ENCODE measurements at regions not wholly inside any gene's neighbourhood (a gene's known extent, or its start where the extent isn't known, plus 50 kb on each side); places are given as distances from the start of the nearest gene placed in this dataset.

- TF ChIP-seq ETV6 (CRISPR knock-in tag; IDR thresholded peaks at IDR 0.05) (no peak), NFE2L1 (CRISPR knock-in tag; IDR thresholded peaks at IDR 0.05) (no peak), NFATC4 (CRISPR knock-in tag; IDR thresholded peaks at IDR 0.05) (no peak), MXD4 (CRISPR knock-in tag; IDR thresholded peaks at IDR 0.05; ENCODE audit: borderline replicate concordance) (no peak), E2F4 (CRISPR knock-in tag; IDR thresholded peaks at IDR 0.05; ENCODE audit: borderline replicate concordance, low read depth) (no peak), TP53 (CRISPR knock-in tag; IDR thresholded peaks at IDR 0.05) (no peak), SOX15 (CRISPR knock-in tag; IDR thresholded peaks at IDR 0.05) (no peak), ZNF512 (CRISPR knock-in tag; IDR thresholded peaks at IDR 0.05; ENCODE audit: borderline replicate concordance) (no peak)
- TF ChIP-seq, protein P1, sequence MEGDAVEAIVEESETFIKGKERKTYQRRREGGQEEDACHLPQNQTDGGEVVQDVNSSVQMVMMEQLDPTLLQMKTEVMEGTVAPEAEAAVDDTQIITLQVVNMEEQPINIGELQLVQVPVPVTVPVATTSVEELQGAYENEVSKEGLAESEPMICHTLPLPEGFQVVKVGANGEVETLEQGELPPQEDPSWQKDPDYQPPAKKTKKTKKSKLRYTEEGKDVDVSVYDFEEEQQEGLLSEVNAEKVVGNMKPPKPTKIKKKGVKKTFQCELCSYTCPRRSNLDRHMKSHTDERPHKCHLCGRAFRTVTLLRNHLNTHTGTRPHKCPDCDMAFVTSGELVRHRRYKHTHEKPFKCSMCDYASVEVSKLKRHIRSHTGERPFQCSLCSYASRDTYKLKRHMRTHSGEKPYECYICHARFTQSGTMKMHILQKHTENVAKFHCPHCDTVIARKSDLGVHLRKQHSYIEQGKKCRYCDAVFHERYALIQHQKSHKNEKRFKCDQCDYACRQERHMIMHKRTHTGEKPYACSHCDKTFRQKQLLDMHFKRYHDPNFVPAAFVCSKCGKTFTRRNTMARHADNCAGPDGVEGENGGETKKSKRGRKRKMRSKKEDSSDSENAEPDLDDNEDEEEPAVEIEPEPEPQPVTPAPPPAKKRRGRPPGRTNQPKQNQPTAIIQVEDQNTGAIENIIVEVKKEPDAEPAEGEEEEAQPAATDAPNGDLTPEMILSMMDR (IDR thresholded peaks at IDR 0.05): no peak
- TF ChIP-seq, protein P2, sequence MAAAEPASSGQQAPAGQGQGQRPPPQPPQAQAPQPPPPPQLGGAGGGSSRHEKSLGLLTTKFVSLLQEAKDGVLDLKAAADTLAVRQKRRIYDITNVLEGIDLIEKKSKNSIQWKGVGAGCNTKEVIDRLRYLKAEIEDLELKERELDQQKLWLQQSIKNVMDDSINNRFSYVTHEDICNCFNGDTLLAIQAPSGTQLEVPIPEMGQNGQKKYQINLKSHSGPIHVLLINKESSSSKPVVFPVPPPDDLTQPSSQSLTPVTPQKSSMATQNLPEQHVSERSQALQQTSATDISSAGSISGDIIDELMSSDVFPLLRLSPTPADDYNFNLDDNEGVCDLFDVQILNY (CRISPR knock-in tag; IDR thresholded peaks at IDR 0.05): no peak
- DNase-seq (ENCODE audit: low spot score): no peak
- no peaks in the 10 kb centered on the region for H3K9me3 Mint-ChIP-seq
- POLR2A ChIA-PET: no interaction called here
- CTCF ChIA-PET: no interaction called here
- ATAC-seq: no peak; the same call in 1 of the 2 replicates
- no peak overlapping the region for H3K27ac Mint-ChIP-seq
- no peak overlapping the region for H3K4me3 Mint-ChIP-seq
- H3K4me1 Mint-ChIP-seq: peaks cover 2% of the 10 kb centered on the region; the same call in 1 of the 2 replicates
- no peaks in the 10 kb centered on the region for H3K36me3 Mint-ChIP-seq
- peaks cover 7% of the 10 kb centered on the region; the same call in 1 of the 2 replicates for H3K27me3 Mint-ChIP-seq (ENCODE audit: low read depth)
These were observed 183.1 kb downstream of the PRDM13 start for GRCh38 chr6:99789767-99790166.

DNA sequence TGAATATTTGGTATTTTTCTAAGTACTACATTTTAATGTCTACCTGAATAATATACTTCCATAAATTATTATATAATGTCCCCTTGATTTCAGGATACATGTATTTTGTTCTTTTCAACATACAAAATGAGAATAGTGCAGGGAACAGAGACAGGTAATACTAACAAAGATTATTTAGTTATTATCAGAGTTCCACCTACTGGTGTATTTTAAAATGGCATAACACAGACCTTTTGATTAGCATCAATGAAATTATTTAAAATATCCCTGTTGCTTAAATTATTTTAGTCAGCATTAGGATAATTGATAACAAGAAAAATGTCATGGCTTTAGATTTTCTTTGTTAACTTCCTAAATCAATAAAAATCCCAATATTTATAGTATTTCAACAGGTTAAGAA is 184.0 kb downstream of the PRDM13 start:
- TF ChIP-seq ZNF232 (CRISPR knock-in tag; IDR thresholded peaks at IDR 0.05): no peak
- CTCF ChIA-PET: no interaction called here
- Mint-ChIP-seq H3K36me3 (no peaks in the 10 kb centered on the region), H3K27ac (no peak overlapping the region), H3K27me3 (ENCODE audit: low read depth) (peaks cover 10% of the 10 kb centered on the region), H3K4me3 (no peak overlapping the region), H3K4me1 (peaks cover 2% of the 10 kb centered on the region; the same call in 1 of the 2 replicates), H3K9me3 (no peaks in the 10 kb centered on the region)
- ATAC-seq (no peak), DNase-seq (ENCODE audit: low spot score) (no peak)
- POLR2A ChIA-PET: no interaction called here

- Mint-ChIP-seq H3K9me3 (peaks cover 5% of the 10 kb centered on the region), H3K36me3 (no peaks in the 10 kb centered on the region), H3K27ac (no peak overlapping the region), H3K4me3 (no peak overlapping the region), H3K4me1 (no peaks in the 10 kb centered on the region), H3K27me3 (ENCODE audit: low read depth) (peaks cover 32% of the 10 kb centered on the region)
- TF ChIP-seq, protein P3, sequence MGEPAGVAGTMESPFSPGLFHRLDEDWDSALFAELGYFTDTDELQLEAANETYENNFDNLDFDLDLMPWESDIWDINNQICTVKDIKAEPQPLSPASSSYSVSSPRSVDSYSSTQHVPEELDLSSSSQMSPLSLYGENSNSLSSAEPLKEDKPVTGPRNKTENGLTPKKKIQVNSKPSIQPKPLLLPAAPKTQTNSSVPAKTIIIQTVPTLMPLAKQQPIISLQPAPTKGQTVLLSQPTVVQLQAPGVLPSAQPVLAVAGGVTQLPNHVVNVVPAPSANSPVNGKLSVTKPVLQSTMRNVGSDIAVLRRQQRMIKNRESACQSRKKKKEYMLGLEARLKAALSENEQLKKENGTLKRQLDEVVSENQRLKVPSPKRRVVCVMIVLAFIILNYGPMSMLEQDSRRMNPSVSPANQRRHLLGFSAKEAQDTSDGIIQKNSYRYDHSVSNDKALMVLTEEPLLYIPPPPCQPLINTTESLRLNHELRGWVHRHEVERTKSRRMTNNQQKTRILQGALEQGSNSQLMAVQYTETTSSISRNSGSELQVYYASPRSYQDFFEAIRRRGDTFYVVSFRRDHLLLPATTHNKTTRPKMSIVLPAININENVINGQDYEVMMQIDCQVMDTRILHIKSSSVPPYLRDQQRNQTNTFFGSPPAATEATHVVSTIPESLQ (CRISPR knock-in tag; IDR thresholded peaks at IDR 0.05): no peak
- TF ChIP-seq, protein P4, sequence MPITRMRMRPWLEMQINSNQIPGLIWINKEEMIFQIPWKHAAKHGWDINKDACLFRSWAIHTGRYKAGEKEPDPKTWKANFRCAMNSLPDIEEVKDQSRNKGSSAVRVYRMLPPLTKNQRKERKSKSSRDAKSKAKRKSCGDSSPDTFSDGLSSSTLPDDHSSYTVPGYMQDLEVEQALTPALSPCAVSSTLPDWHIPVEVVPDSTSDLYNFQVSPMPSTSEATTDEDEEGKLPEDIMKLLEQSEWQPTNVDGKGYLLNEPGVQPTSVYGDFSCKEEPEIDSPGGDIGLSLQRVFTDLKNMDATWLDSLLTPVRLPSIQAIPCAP (CRISPR knock-in tag; IDR thresholded peaks at IDR 0.05): no peak
- TF ChIP-seq TEAD1 (CRISPR knock-in tag; IDR thresholded peaks at IDR 0.05) (no peak), NFE2L1 (CRISPR knock-in tag; IDR thresholded peaks at IDR 0.05) (no peak), SMAD3 (CRISPR knock-in tag; IDR thresholded peaks at IDR 0.05; ENCODE audit: borderline replicate concordance) (no peak), TCF7 (CRISPR knock-in tag; IDR thresholded peaks at IDR 0.05; ENCODE audit: low read depth) (no peak), RORB (CRISPR knock-in tag; IDR thresholded peaks at IDR 0.05) (no peak), JAZF1 (CRISPR knock-in tag; IDR thresholded peaks at IDR 0.05) (no peak), ZNF317 (CRISPR knock-in tag; IDR thresholded peaks at IDR 0.05; ENCODE audit: borderline replicate concordance, low read depth) (no peak), TEAD4 (CRISPR knock-in tag; IDR thresholded peaks at IDR 0.05) (no peak)
- ATAC-seq: no peak
- DNase-seq (ENCODE audit: low spot score): no peak
- CTCF ChIA-PET: no interaction called here
- POLR2A ChIA-PET: no interaction called here
These were observed 192.2 kb downstream of the MCHR2 start for GRCh38 chr6:99801805-99802204.
